ENCODE measurements at regions not wholly inside any gene's neighbourhood (a gene's known extent, or its start where the extent isn't known, plus 50 kb on each side); places are given as distances from the start of the nearest gene placed in this dataset.

GRCh38 chr2:117738991-117739839 is 75.3 kb upstream of the DDX18 start:
- TF ChIP-seq CTCF (IDR thresholded peaks at IDR 0.05) (no peak), POLR2A (IDR thresholded peaks at IDR 0.05) (no peak)

Measured in lower leg skin (tissue), 3 donors.